Endometrium (tissue), 2 donors: ENCODE measurements at regions not wholly inside any gene's neighbourhood (a gene's known extent, or its start where the extent isn't known, plus 50 kb on each side); places are given as distances from the start of the nearest gene placed in this dataset.

Experiments
- FAIRE-seq: peaks from 2 replicates; lab custom pipeline; 2012; peaks lifted over from hg19 to GRCh38; lab: Jason Lieb, UNC
- donor health status: control.
- donor health status: control.

GRCh38 chr11:128327274-128327673 lies 260.1 kb downstream of the ETS1 start:
- no peak for FAIRE-seq

GRCh38 chr11:128326791-128327190 lies 260.6 kb downstream of the ETS1 start:
- no peak for FAIRE-seq

- FAIRE-seq: no peak
These were observed 262.7 kb downstream of the ETS1 start for GRCh38 chr11:128324531-128325141.

- no peak for FAIRE-seq
These were observed 263.3 kb downstream of the ETS1 start for GRCh38 chr11:128324051-128324481.

DNA sequence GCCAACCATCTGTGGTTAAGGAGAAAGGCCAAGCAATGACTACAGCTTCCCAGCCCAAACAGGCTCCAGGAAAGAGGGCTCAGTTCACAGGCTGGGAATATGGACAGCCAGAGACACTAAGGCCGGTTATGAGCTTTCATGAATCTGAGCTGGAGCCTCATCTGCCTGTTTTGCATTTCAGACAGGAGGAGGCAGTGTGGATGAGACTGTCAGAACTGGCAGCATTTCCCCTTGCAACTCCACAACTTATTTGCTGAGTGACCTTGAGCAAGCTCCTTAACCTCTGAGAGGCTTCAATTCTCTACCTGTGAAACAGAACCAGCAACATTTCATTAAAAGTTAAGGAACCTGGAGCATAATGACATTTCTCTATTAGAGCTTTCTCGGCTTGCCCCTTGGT lies 264.0 kb downstream of the ETS1 start:
- FAIRE-seq: no peak

- FAIRE-seq: no peak
These were observed 268.4 kb downstream of the ETS1 start for GRCh38 chr11:128318856-128319474.

- FAIRE-seq: no peak
These were observed 270.7 kb downstream of the ETS1 start for GRCh38 chr11:128316541-128317227.

GRCh38 chr11:128315933-128316332 lies 271.4 kb downstream of the ETS1 start:
- FAIRE-seq: no peak

GRCh38 chr11:128313931-128314330 lies 273.4 kb downstream of the ETS1 start:
- FAIRE-seq: no peak

DNA sequence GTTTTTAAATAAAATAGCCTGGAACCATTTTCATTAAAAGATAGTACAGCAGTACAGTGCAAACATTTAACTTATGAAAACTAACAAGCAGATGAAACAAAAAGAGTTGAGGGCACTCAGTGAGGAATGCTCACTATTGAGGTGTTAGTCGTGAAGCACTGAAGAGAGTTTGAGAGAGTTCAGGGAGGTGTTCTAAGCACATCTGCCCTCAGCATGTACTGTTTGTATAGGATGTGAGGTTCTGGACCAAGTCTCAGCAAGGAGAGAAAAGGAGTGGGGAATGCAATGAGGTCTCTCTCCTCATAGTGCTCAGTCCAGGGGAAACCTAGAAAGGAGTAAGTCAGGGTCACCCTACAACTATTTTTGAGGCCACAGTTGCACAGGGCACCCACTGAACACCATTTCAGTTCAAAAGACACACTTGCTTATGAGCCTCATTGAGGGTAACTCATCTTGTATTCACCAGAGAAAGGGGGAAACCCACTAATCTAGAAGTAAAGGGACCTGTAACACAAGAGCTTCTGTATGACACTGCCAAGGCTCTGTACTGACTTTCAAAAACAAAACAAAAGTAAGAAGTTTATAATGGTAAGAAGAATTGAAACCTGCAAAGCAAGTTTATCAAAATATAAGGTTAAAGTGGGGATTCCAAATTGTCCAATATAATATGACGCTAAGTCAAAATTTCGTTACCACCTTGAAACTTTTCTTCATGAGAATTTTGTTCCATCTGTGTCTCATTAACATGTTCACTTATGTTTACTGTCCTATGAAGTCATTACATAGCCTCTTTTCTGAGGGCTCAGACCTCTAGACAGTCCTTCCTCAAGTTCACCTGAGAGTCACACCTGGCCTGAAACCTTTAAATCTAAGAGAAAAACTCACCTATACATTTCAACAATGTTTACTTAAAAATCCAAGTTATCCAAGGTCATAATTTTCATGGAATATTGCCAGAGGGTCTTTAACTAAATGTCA lies 275.3 kb downstream of the ETS1 start:
- FAIRE-seq: no peak

GRCh38 chr11:128310676-128311445 lies 276.5 kb downstream of the ETS1 start:
- no peak for FAIRE-seq

DNA sequence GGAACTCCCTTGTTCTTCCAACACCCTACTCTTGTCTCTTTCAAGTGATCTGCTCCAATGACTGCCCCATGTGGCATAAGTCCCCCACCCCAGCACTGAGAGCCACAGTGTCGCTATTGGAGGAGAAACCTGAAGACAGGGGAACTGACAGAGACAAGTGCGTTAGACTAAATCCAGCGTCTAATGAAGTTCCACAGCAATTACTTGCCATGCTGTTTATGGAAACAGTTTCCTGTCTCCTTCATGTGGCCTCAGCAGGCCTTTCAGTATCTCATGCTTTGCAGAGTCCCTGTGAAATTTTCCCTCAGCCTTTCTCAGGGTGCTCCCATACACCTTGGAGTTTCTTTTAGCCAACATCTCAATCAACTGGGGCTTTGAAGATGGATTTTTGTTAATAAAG lies 277.4 kb downstream of the ETS1 start:
- FAIRE-seq: no peak

DNA sequence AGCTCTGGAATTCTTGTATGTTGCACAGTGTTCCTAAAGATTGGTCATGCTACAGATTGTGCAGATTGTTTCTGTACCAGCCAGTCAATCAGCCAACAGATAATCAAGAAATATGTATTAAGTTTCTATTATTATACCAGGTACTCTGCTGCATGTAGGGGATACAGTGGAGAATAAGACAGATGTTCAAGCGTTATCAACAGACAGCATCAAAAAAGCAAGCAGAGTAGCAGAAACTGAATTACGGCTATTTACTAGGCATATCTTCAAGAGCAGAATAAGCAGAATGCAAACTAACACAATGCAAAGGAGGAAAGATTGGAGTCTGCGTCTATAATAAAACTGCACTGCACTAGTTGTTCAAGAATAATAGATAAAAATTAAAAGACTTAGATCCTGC lies 278.6 kb downstream of the ETS1 start:
- no peak for FAIRE-seq

DNA sequence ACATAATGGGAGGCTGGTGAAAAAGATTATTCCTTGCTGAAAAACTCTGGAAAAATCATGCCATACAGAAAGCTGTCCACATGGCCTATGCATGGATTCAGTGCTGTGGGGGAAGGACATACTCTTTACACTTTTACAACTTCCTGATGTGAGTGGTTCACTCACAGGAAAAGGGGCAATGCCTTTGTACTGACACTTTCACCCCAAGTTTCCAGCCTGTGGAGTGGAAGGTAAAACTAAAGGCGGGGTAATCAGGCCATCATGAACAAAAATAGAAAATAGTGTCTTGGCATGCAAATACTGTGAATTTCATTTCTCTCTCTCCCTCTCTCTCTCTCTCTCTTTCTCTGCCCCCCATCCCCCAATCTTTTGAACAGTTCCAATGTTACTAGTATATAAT lies 281.8 kb downstream of the ETS1 start:
- no peak for FAIRE-seq

GRCh38 chr11:128304666-128305485 lies 282.5 kb downstream of the ETS1 start:
- no peak for FAIRE-seq

DNA sequence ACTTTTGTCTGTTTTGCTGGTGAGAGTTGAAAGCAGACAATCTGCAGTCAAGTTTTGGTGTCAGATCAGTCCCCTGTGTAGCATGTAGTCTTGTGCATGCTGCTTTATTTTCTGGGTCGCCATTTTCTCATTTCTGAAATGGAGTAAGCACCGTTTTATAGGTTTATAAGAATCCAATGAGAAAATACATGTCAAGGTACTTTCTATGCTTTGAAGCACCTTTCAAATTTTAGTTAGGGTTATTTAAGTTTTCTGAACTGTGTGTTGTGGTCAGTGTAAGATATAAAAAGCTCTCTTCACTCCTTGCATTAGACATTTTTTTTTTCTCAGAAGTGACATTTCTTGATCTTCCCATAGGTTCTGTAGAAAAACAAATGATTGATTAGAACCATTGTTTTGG lies 283.2 kb downstream of the ETS1 start:
- FAIRE-seq: no peak

DNA sequence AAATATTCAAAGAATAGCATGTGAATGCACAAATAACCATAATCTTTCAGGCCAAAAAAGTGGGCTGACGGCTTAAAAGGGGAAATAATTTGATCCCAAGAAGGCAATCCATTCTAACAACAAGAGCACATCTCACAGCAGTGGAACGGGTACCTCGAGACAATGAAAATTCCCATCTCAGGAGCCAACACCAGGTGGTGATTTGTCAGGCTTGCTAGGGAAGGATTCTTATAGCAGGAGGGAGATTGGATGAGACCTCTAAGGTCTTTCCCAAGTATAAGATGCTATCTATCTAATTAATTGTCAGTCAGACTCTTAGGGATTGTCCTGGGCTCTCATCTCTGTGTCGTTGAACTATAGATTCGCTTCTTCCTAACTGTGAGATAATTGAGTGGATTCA lies 284.0 kb downstream of the ETS1 start:
- FAIRE-seq: no peak

GRCh38 chr11:128302425-128303186 lies 284.8 kb downstream of the ETS1 start:
- no peak for FAIRE-seq

GRCh38 chr11:128301756-128302155 lies 285.6 kb downstream of the ETS1 start:
- FAIRE-seq: no peak

GRCh38 chr11:128300785-128301184 lies 286.6 kb downstream of the ETS1 start:
- FAIRE-seq: no peak
